Common myeloid progenitor, CD34-positive (primary cell): ENCODE measurements at regions not wholly inside any gene's neighbourhood (a gene's known extent, or its start where the extent isn't known, plus 50 kb on each side); places are given as distances from the start of the nearest gene placed in this dataset.
A peak's percentile ranks its signal among the peaks of the same experiment; 100 is the strongest.

Source experiments
- CTCF ChIA-PET: fragments of 350-600 bp; sonication (Branson Sonifier 250); formaldehyde crosslinking; loops from one replicate; lab custom pipeline; 2021; ENCODE audit warnings: antibody characterized with exemption; lab: Charles Lee
- POLR2A ChIA-PET: fragments of 350-600 bp; sonication (Branson Sonifier 250); formaldehyde crosslinking; loops from one replicate; lab custom pipeline; 2021; ENCODE audit warnings: antibody characterized with exemption; lab: Charles Lee
- DNase-seq, 3 donors: peaks; one replicate each; pipeline versions ENCODE4 v3.0.0 to v3.0.0-alpha.2; 2013
- H3K27ac ChIP-seq, 2 experiments: 1 replicate in 1 of 2; 2 replicates in 1 of 2; pipeline ENCODE4 v1.7.0; 2013; ENCODE audit warnings: inconsistent platforms in 2 of 2, low read length in 2 of 2, mild to moderate bottlenecking in 2 of 2, low read depth in 1 of 2, moderate library complexity in 1 of 2; ENCODE audit not compliant: severe bottlenecking in 2 of 2, insufficient read depth in 1 of 2, poor library complexity in 1 of 2
- H3K27me3 ChIP-seq, 5 experiments: replicated peaks in 2 of 5; 1 replicate in 3 of 5; 2 replicates in 2 of 5; pipeline versions ENCODE4 v1.6.1 to v1.7.0; 2013; ENCODE audit warnings: low read length in 4 of 5, mild to moderate bottlenecking in 2 of 5, moderate library complexity in 2 of 5, inconsistent platforms in 1 of 5; ENCODE audit not compliant: insufficient read depth in 5 of 5, control insufficient read depth in 4 of 5
- H3K36me3 ChIP-seq, 4 experiments: 1 replicate in 2 of 4; 2 replicates in 2 of 4; pipeline versions ENCODE4 v1.6.1 to v1.7.0; 2013; ENCODE audit warnings: low read length in 3 of 4, control low read depth in 1 of 4, mild to moderate bottlenecking in 1 of 4; ENCODE audit not compliant: control insufficient read depth in 4 of 4, insufficient read depth in 4 of 4
- H3K4me1 ChIP-seq, 4 experiments: 1 replicate in 3 of 4; 2 replicates in 1 of 4; pipeline versions ENCODE4 v1.6.1 to v1.7.1; 2013; ENCODE audit warnings: low read length in 3 of 4, mild to moderate bottlenecking in 3 of 4, control low read depth in 1 of 4, inconsistent platforms in 1 of 4, moderate library complexity in 1 of 4; ENCODE audit not compliant: control insufficient read depth in 4 of 4, insufficient read depth in 4 of 4; ENCODE audit errors: control extremely low read depth in 1 of 4
- H3K4me3 ChIP-seq, 7 experiments: 1 replicate in 4 of 7; 2 replicates in 3 of 7; pipeline versions ENCODE4 v1.5.1 to v1.7.0; 2013; ENCODE audit warnings: mild to moderate bottlenecking in 7 of 7, low read length in 6 of 7, moderate library complexity in 6 of 7, inconsistent platforms in 2 of 7, low read depth in 2 of 7, control low read depth in 1 of 7; ENCODE audit not compliant: insufficient read depth in 4 of 7, control insufficient read depth in 1 of 7; ENCODE audit errors: extremely low read depth in 1 of 7
- H3K9me3 ChIP-seq, 5 experiments: 1 replicate in 4 of 5; 2 replicates in 1 of 5; pipeline versions ENCODE4 v1.6.1 to v1.7.1; 2013; ENCODE audit warnings: low read length in 4 of 5, mild to moderate bottlenecking in 2 of 5, inconsistent platforms in 1 of 5, low read depth in 1 of 5, moderate library complexity in 1 of 5; ENCODE audit not compliant: control insufficient read depth in 4 of 5, insufficient read depth in 2 of 5; ENCODE audit errors: control extremely low read depth in 1 of 5
- WGBS: methylation state at CpG from one replicate; pipeline ENCODE4 v1.1.5; 2013; ENCODE audit not compliant: insufficient coverage; 5-methylcytosine and 5-hydroxymethylcytosine counted together

- ChIA-PET CTCF (no interaction called here), POLR2A (no interaction called here)
- no peak overlapping the region for H3K4me3 ChIP-seq
- DNase-seq, result no peak
- no peaks in the 10 kb centered on the region for H3K27me3 ChIP-seq
- peaks cover 0 to 4% (median 1%) of the 10 kb centered on the region in 5 experiments for H3K9me3 ChIP-seq
- no peaks in the 10 kb centered on the region for H3K36me3 ChIP-seq
- H3K4me1 ChIP-seq, result no peaks in the 10 kb centered on the region
- no peak overlapping the region for H3K27ac ChIP-seq
- WGBS, result no CpG with 5 or more reads among the region's 2 CpGs
These were observed 163.2 kb downstream of the SEM1 start for GRCh38 chr7:96546426-96546825.

- no peak for DNase-seq
- WGBS, result no CpG with 5 or more reads among the region's 1 CpG
- Histone ChIP-seq H3K27me3 (no peaks in the 10 kb centered on the region), H3K4me1 (peaks cover 0 to 12% (median 2%) of the 10 kb centered on the region in 4 experiments), H3K4me3 (no peak overlapping the region), H3K9me3 (no peaks in the 10 kb centered on the region), H3K27ac (no peak overlapping the region), H3K36me3 (no peaks in the 10 kb centered on the region)
- POLR2A ChIA-PET, result no interaction called here
- CTCF ChIA-PET, result no interaction called here
These were observed 170.2 kb downstream of the SEM1 start for GRCh38 chr7:96539471-96539870.

DNA sequence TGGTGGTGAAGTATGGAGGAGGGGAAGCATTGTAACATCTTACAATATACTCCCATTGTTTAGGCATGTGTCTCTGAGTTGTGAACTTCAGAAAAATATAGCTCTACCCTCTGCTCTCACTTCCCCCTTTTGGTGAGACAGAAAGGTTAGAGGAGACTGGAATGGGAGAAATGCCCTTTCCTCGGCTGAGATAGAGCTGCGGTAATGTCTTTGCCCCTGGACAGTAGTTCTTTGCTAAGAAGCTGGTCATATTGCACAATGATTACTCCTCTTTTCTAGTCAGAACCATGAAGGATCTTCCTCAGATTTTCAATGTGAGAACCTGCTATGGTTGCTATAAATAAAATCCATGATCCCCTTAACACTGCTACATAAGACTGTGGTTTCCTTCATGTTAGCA lies 171.0 kb downstream of the SEM1 start:
- no peaks in the 10 kb centered on the region for H3K36me3 ChIP-seq
- ChIA-PET POLR2A (no interaction called here), CTCF (no interaction called here)
- peak in 1 of 3 donors; percentile 33 for DNase-seq
- H3K27ac ChIP-seq, result no peak overlapping the region
- WGBS, result 19% methylated on average over 2 of the region's 2 CpGs
- H3K9me3 ChIP-seq, result no peaks in the 10 kb centered on the region
- H3K27me3 ChIP-seq, result peaks cover 0 to 2% (median 0%) of the 10 kb centered on the region in 5 experiments
- no peak overlapping the region for H3K4me3 ChIP-seq
- H3K4me1 ChIP-seq, result peaks cover 0 to 12% (median 2%) of the 10 kb centered on the region in 4 experiments

- ChIA-PET POLR2A (no interaction called here), CTCF (no interaction called here)
- no peak overlapping the region for H3K4me3 ChIP-seq
- H3K27me3 ChIP-seq, result peaks cover 2 to 5% (median 4%) of the 10 kb centered on the region in 5 experiments
- H3K27ac ChIP-seq, result no peak overlapping the region
- no peaks in the 10 kb centered on the region for H3K36me3 ChIP-seq
- DNase-seq, result no peak
- 100% methylated on average over 1 of the region's 3 CpGs for WGBS
- no peaks in the 10 kb centered on the region for H3K9me3 ChIP-seq
- peaks cover 0 to 11% (median 2%) of the 10 kb centered on the region in 4 experiments for H3K4me1 ChIP-seq
These were observed 175.4 kb downstream of the SEM1 start for GRCh38 chr7:96534221-96534620.

DNA sequence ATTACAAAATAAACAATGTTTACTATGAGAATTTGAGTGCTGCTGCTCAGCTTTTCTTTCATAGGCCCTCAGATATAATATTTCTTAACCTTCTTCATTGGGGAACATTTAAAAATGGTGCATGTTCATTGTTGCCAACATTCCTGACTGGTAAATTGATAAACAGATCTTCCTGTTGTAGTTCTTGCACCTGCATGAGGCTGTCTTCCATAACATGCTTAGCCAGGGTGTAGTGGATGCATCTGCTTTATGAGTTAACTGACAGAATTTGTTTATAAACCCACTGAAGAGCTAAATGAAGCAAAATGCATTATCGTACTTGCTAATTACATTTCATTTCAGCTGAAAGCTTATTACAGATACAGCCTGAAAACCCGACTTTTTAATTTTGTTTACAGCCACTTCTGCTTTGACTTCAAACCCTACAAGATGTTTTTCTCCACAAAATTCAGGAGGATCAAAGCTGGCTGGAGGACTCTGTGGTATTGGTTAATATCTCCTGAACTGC lies 177.2 kb downstream of the SEM1 start:
- DNase-seq, result no peak
- Histone ChIP-seq H3K36me3 (no peaks in the 10 kb centered on the region), H3K9me3 (no peaks in the 10 kb centered on the region), H3K4me3 (no peak overlapping the region), H3K27ac (no peak overlapping the region), H3K27me3 (peaks cover 2 to 8% (median 4%) of the 10 kb centered on the region in 5 experiments), H3K4me1 (no peaks in the 10 kb centered on the region)
- 90% methylated on average over 2 of the region's 2 CpGs for WGBS
- CTCF ChIA-PET, result interaction anchor here (1.2 kb wide), 1 partner anchor 11 kb away, joined by 3 read pairs; no protein-coding TSS in a partner anchor
- POLR2A ChIA-PET, result no interaction called here

GRCh38 chr7:96531331-96531730 lies 178.3 kb downstream of the SEM1 start:
- ChIA-PET CTCF (no interaction called here), POLR2A (no interaction called here)
- H3K4me3 ChIP-seq, result no peak overlapping the region
- no peak for DNase-seq
- H3K9me3 ChIP-seq, result no peaks in the 10 kb centered on the region
- no peaks in the 10 kb centered on the region for H3K4me1 ChIP-seq
- peaks cover 2 to 8% (median 6%) of the 10 kb centered on the region in 5 experiments for H3K27me3 ChIP-seq
- no peaks in the 10 kb centered on the region for H3K36me3 ChIP-seq
- WGBS, result no CpG with 5 or more reads among the region's 1 CpG
- no peak overlapping the region for H3K27ac ChIP-seq

GRCh38 chr7:96530786-96531185 lies 178.9 kb downstream of the SEM1 start:
- WGBS, result no CpG with 5 or more reads among the region's 1 CpG
- no peaks in the 10 kb centered on the region for H3K4me1 ChIP-seq
- H3K4me3 ChIP-seq, result no peak overlapping the region
- H3K27me3 ChIP-seq, result peaks cover 2 to 9% (median 7%) of the 10 kb centered on the region in 5 experiments
- H3K9me3 ChIP-seq, result no peaks in the 10 kb centered on the region
- DNase-seq, result no peak
- CTCF ChIA-PET, result no interaction called here
- H3K36me3 ChIP-seq, result no peaks in the 10 kb centered on the region
- POLR2A ChIA-PET, result no interaction called here
- no peak overlapping the region for H3K27ac ChIP-seq
